HG03095 (cell line): ENCODE measurements at regions not wholly inside any gene's neighbourhood (a gene's known extent, or its start where the extent isn't known, plus 50 kb on each side); places are given as distances from the start of the nearest gene placed in this dataset.
"Not testable (repeated sequence)": the region's sequence is repeated elsewhere in the genome, so short reads cannot be mapped to it uniquely, and the experiment has no call there.

Source experiments
- ATAC-seq: cut with Tn5 transposase; IDR thresholded peaks from one replicate; pipeline ENCODE4 v1.9.1; 2021; ENCODE audit warnings: moderate library complexity; ENCODE audit not compliant: unreplicated experiment

DNA sequence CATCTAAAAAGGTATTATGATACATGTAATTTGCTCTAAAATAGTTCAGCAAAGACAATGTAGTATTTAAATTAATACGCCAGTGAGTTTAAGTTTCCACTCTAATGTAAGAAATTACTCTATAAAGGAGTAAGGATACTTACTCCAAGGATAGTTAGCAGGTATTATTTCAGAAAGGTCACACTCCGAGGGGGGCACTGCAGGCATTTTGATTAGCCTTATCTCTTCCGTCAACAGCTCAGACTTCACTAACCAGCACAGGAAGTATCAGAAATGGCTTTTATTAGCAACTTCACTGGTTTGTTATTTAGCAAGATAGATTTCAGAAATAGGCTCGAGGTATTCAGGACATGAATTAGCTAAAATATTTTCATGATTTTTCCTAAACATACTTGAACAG is 127.0 kb downstream of the COX18 start:
- no peak for ATAC-seq

DNA sequence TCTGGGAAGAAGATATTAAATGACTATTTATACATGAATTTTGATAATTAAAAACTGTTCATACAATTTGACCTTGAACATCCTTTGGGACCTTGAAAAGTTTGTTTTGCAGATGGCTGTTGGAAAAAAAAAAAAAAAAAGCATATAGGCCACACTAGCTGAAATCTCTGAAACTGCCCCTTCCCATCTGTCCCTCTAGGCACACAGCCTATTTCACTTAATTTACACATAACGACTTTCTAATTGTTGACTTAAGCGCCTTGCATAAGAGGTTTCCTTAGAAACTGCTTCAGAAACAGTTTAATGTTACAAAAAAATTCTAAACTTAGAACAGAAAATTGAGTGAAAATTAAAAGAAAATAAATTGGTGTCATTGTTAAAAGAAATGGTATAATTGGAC is 131.0 kb downstream of the COX18 start:
- no peak for ATAC-seq

DNA sequence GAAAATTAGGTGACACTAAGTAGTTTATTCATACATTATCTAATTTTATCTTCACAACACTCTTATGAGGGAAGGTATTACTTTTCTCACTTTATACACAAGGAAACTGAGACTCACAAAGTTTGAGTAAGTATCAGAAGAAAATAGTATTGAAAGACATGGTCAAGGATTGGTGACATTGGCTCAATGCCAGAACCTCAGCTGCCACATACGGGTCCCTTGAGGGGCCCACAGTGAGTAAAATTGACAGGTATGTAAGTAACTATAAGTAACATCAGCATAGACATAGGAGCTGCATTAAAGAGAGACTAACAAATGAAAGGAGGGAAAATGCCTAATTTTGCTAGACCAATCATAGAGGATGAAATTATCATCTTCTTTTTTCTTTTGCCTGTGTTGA is 134.1 kb downstream of the COX18 start:
- ATAC-seq, result no peak

DNA sequence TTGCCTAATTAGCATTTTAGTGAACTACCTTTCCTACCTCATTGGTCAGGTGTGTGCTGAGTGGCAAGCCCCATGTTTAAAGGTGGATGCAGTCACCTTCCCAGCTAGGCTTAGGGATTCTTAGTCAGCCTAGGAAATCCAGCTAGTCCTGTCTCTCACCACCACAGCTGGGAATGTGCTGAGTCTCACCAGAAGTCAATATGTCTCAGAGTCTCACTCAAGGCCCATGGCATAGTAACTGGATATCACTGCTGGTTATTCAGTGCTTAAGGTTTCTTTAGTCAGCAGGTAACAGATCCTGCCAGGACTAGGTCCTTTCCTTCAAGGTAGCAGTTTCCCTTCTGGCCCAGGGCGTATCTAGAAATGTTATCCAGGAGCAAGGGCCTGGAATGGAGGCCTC is 136.5 kb downstream of the COX18 start:
- ATAC-seq, result no peak

DNA sequence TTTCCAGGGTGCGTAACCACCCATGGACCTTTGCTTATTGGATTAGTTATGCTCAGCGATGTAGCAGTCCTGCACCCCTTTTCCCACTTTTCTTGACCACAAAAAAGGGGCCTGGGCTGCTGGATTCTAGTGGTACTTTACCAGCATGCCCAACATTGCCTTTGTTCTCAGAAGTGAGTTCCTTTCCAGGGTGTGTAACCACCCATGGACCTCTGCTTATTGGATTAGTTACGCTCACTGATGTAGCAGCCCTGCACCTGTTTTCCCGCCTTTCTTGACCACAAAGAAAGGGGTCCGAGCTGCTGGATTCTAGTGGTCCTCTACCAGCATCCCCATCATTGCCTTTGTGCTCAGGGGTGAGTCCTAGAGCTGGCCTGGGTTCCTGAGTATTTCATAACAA is 138.2 kb downstream of the COX18 start:
- ATAC-seq, result no peak

DNA sequence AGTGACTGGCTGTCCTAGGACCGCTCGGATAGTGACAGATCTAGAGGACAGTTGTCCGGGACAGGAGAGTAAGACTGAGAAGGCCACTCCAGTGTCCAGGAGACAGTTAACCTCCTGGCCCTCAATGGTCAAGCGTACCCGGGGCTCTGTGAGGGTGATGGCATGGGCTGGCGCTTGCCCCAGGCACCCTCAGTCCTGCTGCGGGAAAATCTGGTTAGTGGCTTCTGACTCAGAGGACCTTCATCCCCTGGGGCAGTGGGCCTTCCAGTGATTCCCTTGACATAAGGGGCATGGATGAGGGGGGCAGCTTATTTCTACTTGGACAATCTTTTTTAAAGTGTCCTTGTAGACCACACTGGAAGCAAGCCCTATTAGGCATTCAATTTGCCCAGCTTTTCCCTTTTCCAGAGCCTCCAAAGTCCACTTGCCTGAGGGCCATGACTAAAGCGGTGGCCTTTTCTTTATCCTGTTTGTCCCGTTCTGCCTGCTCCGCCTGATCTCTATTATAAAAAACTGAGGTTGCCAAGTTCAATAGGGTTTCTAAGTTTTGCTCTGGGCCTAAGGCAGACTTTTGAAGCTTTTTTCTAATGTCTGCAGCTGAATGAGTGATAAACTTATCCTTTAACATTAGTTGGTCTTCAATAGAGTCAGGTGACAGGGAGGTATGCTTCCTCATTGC is 139.8 kb downstream of the COX18 start:
- not testable (repeated sequence) for ATAC-seq

DNA sequence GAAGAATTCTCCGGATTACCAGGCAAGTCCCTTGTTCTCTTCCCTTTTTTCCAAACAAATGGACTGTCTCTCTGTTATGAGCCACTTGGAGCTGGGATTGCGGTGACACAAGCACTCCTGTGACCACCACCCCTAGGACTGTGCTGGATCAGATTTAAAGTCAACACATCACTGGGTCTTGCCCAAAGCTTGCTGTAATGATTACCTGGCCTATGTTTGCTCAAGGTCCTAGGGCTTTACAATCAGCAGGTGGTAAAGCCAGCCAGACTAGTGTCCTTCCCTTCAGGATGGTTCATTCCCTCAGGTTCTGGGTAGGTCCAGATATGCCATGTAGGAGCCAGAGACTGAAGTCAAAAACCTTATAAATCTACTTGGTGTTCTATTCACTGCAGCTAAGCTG is 144.7 kb downstream of the COX18 start:
- ATAC-seq, result no peak

DNA sequence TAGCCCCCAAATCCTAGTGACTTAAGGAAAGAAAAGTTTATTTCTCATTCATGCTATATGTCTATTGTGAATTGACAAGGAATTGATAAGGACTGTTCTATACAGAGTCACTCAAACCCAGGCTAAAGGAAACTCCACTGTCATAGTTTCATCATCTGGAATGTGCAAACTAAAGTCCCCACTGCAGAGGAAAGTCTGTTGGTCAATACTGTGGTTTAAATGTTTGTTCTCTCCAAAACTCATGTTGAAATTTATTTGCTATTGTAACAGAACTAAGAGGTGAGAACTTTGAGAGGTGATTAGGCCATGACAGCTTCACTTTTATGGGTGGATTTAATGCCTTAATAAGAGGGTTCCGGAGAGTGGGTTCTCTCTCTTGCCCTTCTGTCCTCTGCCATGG is 149.6 kb downstream of the COX18 start:
- no peak for ATAC-seq

DNA sequence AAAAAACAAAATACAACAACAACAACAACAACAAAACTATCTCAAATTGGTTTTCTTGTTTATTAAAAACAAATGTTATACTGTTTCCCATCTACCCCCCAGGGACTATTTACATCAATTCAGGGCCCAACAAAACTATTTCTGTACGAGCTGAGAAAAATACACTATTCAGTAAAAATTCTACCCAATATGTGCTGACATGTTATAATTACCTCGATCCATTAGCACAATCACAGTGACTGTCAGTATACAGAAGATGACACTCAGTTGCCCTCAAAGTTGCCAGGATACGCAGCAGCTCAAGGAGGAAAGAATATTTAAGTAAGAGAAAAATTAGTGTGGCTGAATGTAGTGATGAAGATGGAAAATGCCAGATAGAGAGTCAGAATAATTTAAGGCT is 150.1 kb downstream of the COX18 start:
- no peak for ATAC-seq

DNA sequence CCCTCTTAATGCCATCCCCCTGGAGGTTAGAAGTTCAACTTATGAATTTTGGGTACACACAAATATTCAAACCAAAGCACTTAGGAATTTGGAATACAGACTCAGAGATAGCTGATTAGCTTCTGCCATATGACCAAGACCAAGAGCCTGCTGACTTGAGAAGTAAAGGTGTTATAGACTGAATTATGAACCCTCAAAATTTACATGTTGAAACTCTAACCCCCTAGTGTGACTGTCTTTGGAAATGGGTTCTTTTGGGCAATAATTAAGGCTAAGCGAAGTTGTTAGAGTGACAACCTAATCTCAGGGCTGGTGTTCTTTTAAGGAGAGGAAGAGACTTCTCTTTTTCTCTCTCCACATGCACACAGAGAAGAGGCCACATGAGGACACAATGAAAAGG is 151.2 kb downstream of the COX18 start:
- no peak for ATAC-seq

DNA sequence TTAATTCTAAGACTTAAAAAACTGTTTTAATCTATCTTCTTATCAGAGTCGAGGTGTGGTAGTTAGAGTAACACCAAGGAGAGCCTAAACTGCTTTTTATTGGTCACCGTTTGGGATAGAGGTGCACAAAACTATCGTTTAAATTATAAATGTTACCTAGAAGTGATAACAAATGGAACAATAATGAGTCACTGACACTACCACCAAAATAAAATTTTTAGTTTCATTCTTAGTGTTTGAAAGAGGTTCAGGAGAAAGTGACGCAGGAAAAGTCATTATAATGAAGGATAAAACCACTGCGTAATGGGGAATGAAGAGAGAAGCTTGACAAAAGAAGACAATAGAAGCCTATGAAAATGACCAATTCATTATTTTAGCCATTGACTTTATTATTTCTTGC is 158.2 kb downstream of the COX18 start:
- no peak for ATAC-seq

DNA sequence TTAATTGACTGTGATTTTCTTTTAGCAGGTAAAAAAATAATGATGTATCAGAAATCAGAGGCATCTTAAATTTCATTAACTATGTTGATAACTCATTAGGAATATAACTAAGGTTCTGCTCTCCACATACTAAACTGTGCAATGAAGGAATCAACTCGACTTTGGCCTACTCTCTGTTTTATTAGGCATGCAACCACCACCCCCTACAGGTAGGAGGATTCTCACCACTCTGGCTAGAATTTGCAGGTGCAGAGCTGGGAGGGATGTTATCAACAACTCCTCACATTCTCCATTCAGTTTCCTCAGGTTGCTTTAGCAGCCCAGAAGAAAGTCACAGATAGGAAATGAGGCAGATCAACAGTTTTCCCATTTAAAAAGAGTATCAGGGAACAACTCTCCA is 160.1 kb downstream of the COX18 start:
- no peak for ATAC-seq

DNA sequence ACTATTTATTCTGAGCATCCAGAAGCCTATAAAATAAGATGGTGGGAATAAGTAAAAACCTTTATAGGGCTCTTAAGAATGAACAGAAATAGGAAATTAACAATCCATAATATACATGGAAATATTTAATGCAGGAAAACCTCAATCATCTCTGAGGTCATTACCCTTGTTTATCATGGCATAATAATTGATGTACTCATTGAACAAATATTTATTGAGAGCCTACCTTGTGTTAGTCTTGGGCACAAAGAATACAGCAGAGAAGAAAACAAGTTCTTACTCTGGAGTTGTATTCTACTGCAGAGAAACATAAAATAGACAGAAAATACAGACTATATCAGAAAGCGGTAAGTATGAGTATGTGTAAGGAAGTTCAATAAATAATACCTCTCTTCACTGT is 167.2 kb downstream of the COX18 start:
- no peak for ATAC-seq

DNA sequence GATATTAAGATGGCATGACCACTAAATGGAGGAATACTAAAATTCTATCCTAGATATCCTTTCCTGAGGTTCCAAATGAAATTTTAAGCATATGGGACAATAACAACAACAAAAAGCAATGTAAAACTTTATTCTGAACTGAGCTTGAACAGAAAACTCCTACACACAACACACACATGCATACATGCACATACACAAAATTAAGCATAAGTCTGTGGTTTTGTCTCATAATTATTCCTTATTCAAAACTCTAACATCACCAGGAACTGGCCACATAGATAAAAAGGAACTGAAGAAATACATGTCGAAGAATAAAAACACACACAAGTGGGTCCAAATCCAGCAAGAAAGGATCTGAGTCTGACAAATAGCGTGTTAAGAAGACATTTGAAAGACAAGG is 168.0 kb downstream of the COX18 start:
- no peak for ATAC-seq

DNA sequence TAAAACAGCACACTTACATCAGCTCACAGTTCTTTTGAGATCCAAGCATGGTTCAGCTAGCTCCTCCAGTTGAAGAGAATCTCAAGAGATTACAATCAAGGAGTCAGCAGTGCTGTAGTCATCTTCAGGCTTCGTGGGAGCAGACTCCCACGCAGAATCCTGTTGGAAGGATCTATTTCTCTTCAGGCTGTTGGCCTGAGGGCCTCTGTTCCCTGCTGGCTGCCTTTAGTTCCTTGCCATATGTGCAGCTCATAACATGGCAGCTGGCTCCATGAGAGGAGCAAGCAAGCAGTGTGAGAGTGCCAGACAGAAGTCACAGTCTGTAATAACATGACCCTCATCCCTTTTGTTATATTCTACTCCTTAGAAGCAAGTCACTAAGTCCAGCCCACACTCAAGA is 168.6 kb downstream of the COX18 start:
- no peak for ATAC-seq

DNA sequence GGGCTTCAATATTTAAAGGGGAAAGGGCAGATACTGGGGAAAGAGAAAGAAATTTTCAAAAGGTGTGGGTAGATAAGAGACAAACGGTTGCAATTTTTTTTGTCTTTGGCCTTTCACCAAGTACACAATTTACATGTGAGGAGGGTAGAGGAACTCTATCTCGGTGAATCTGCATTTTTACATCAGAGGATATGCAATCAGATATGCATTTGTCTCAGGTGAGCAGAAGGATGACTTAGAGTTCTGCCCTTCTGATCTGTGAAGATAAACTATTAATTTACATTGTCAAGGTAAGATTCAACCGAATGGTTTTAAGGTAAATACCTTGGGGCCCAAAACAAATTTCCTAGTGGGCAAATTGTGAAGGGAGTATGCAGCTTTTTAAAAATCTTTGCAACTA is 169.9 kb downstream of the COX18 start:
- ATAC-seq, result no peak

DNA sequence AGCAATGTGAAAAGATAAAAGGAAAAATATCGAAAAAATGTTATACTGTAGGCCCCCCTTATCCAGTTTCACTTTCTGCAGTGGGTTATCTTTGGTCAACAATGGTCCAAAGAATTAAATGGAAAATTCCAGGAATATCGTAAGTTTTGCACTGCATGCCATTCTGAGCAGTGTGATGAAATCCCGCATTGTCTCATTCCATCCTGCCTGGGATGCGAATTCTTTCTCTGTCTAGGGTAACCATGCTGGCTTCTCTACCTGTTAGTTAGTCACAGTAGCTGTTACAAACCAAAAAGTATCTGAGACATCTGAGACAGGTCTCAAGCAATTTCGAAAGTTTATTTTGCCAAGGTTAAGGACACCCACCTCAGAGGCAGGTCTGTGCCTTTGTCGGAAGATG is 170.3 kb downstream of the COX18 start:
- no peak for ATAC-seq

DNA sequence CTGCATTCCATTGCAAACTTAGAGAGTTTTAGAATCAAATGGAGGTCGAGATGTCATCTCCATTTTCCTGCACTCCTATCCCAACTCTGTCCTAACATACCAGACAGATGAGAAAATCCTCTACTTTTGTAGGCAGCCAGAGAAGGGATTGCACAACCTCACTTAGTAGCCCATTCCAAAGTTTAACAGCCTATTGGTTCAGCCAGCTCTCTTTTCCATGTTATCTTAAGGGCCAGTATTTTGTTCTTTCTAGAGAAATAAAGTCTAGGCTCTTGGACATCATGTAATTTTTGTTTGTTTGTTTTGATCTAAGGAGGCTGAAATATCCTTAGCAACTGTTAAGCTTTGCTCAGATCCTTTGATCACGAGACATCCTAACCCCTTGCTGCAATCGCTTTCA is 173.0 kb downstream of the COX18 start:
- no peak for ATAC-seq

DNA sequence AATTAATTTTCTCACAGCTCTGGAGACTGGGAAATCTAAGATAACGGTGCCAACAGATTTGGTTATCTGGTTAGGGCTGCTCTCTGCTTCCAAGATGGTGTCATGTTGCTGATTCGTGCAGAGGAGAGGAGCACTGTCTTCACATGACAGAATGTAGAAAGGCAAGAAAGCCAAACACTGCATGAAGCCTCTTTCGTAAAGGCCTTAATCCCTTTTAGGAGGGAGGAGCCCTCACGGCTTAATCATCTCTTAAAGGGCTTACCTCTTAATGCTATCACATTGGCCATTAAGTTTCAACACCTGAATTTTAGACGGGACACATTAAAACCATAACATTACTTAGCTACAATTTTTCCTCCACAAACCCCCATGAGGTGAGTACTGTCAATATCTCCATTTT is 174.1 kb downstream of the COX18 start:
- ATAC-seq, result no peak

DNA sequence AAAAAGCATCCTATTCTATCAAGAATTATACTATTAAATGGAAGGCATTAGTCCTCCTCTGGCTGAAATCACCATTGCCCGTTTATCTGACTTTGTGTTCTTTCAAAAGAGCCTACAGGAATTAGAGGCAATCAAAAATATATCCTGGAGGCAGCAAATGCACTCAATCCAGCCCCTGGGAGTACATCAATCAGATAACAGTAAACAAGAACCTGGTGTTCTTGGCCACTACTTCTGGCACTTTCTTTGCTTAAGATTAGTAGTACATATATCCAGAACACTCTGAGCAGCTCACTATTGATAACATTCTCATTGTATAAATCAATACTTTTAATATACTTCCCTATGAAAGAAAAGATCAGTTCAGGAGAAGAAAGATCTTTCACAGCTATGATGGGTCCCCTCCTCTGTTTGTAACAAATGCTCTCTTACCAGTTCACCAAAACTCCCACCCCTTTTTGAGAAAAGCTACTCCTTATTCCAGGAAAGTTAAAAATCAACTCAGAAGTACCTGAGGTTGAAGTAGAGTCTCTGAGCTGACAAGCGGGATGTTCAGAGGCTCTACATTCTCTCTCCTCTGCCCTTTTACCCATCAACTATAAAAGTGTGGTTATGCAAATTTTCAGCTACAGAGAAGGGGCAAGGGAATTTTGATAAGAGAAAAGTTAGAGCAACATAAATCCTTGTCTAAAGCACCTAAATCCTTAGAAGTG is 176.0 kb downstream of the COX18 start:
- no peak for ATAC-seq

DNA sequence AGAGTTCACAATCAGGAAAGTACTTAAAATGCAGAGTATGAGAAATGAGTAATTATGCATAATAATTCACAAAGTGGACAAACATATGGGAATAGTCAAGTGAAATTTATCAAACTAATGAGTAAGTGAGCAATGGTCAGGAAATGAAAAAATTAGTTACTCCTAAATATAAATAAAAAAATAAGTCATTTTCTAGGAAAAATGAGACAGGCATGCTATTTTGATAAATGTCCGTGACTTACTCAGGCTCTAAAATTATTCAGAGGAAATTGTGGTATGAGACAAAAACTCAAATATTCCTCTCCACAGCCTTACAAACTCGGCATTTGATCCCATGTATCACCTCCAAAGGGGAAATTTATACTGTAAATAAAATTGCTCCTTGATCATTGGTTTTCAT is 181.2 kb downstream of the COX18 start:
- ATAC-seq, result no peak

DNA sequence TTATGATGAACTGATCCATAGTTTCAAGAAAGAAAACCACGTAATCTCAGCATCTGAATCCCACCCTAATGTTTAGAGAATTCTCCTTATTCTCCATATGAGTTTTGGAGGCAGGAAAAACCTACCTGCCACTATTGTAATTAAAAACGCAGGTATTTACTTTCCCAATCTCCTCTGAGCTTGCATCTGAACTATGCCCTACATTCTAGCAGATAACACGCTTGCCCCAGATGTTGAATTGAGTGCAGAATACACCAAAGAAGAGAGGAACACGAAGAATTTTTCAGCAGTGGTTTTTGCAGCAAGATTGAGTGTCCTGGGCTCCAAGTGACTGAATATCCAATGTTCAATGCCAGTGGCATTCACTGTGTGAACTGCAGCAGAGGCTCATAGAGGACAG is 182.4 kb downstream of the COX18 start:
- no peak for ATAC-seq

DNA sequence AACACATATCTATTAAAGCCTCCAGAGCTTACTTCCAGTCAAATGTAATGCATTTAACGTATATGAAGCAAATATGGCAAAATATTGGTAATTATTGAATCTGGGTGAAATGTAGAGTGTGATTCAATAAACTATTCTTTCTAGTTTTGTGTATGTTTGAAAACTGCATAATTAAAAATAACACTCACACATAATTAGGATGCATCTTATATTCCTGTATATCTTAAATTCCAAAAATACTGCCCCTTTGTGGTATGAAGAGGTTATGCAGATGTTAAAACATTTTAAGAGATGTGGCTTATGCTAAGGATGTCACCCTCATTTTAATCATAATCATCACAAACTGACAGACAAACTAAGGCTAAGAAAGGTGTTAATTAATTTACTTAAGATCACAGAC is 182.9 kb downstream of the COX18 start:
- ATAC-seq, result no peak
